Skeletal muscle tissue (tissue), 3 donors: ENCODE measurements at regions not wholly inside any gene's neighbourhood (a gene's known extent, or its start where the extent isn't known, plus 50 kb on each side); places are given as distances from the start of the nearest gene placed in this dataset.
A peak's percentile ranks its signal among the peaks of the same experiment; 100 is the strongest.

Experiments
- H3K27ac ChIP-seq: one replicate; pipeline ENCODE4 v1.7.0; 2013; ENCODE audit warnings: mild to moderate bottlenecking, low read depth, low read length, inconsistent platforms
- H3K27me3 ChIP-seq, 3 donors: one replicate each; pipeline ENCODE4 v1.7.0; 2013; ENCODE audit warnings: low read length in 3 of 3; ENCODE audit not compliant: control insufficient read depth in 3 of 3, insufficient read depth in 3 of 3
- H3K36me3 ChIP-seq, 3 donors: one replicate each; pipeline ENCODE4 v1.7.0; 2013; ENCODE audit warnings: low read length in 3 of 3; ENCODE audit not compliant: control insufficient read depth in 3 of 3, insufficient read depth in 3 of 3
- H3K4me1 ChIP-seq, 3 donors: one replicate each; pipeline ENCODE4 v1.7.0; 2013; ENCODE audit warnings: low read length in 3 of 3, mild to moderate bottlenecking in 3 of 3; ENCODE audit not compliant: control insufficient read depth in 3 of 3, insufficient read depth in 3 of 3
- H3K4me3 ChIP-seq, 3 donors: one replicate each; pipeline ENCODE4 v1.7.0; 2013; ENCODE audit warnings: low read length in 3 of 3
- H3K9ac ChIP-seq, 3 donors: one replicate each; pipeline ENCODE4 v1.7.0; 2013; ENCODE audit warnings: low read length in 3 of 3, mild to moderate bottlenecking in 3 of 3, moderate library complexity in 2 of 3, low read depth in 1 of 3
- H3K9me3 ChIP-seq, 3 donors: one replicate each; pipeline ENCODE4 v1.7.0; 2013; ENCODE audit warnings: low read length in 3 of 3; ENCODE audit not compliant: control insufficient read depth in 3 of 3
- donor health status: Osteomylitis.

- no peaks in the 10 kb centered on the region for H3K36me3 ChIP-seq
- peaks cover 0 to 5% (median 4%) of the 10 kb centered on the region in 3 donors for H3K4me1 ChIP-seq
- no peak overlapping the region for H3K9ac ChIP-seq
- no peaks in the 10 kb centered on the region for H3K9me3 ChIP-seq
- no peak overlapping the region for H3K4me3 ChIP-seq
- no peak overlapping the region for H3K27ac ChIP-seq
- no peaks in the 10 kb centered on the region for H3K27me3 ChIP-seq
These were observed 369.7 kb downstream of the OSR1 start for GRCh38 chr2:18988631-18989232.

DNA sequence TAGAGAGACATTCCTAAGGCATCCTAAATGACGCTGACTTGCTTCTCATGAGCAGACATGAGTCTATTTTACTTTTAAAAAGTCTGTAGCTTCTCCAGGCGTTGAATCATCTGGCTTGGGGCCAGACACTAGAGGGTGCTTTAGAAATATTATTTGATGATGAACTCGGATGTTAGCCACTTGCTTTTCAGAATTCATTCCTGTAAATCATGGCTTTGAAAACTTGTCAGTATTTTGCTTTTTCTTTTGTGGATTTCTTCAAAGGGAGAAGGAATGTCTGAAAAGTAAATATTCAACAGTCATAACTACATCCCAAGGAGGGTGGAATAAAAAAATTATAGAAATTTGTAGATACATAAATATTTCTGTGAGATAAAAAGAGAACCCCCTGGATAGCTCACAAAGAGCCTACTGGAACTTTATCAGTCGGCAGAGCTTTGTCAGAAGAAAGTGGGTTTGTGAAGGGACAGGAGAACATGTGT, 370.8 kb downstream of the OSR1 start:
- no peak overlapping the region for H3K4me3 ChIP-seq

DNA sequence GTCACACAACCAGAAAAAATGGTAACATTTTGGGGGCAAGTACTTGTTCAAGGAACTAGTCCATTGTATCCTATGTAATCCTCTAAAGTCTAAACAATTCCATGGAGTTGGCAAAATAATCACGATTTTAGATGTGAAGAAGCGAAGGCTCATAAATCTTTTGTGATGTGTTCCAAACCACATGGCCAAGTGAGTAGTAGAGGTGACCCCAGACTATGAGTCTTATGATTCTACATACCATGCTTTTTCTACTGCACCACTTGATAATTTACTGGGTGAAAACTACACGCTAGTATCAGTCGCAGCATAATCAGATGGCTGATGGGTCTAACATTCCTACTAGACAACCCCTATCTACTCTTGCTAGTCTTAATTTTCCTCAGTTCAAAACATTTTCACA, 371.4 kb downstream of the OSR1 start:
- no peaks in the 10 kb centered on the region for H3K36me3 ChIP-seq
- H3K4me3 ChIP-seq: no peak overlapping the region
- H3K27ac ChIP-seq: no peak overlapping the region
- peaks cover 0 to 5% (median 4%) of the 10 kb centered on the region in 3 donors for H3K4me1 ChIP-seq
- H3K9ac ChIP-seq: no peak overlapping the region
- H3K27me3 ChIP-seq: no peaks in the 10 kb centered on the region
- H3K9me3 ChIP-seq: no peaks in the 10 kb centered on the region

More for the DNA sequence above, 370.8 kb downstream of the OSR1 start:
- Histone ChIP-seq H3K27me3 (no peaks in the 10 kb centered on the region), H3K9me3 (no peaks in the 10 kb centered on the region), H3K4me1 (peaks cover 0 to 5% (median 4%) of the 10 kb centered on the region in 3 donors), H3K27ac (no peak overlapping the region), H3K9ac (peak overlapping the region in 1 of 3 donors; percentile 3), H3K36me3 (no peaks in the 10 kb centered on the region)

GRCh38 chr2:18986046-18986445, 372.4 kb downstream of the OSR1 start:
- no peaks in the 10 kb centered on the region for H3K9me3 ChIP-seq

DNA sequence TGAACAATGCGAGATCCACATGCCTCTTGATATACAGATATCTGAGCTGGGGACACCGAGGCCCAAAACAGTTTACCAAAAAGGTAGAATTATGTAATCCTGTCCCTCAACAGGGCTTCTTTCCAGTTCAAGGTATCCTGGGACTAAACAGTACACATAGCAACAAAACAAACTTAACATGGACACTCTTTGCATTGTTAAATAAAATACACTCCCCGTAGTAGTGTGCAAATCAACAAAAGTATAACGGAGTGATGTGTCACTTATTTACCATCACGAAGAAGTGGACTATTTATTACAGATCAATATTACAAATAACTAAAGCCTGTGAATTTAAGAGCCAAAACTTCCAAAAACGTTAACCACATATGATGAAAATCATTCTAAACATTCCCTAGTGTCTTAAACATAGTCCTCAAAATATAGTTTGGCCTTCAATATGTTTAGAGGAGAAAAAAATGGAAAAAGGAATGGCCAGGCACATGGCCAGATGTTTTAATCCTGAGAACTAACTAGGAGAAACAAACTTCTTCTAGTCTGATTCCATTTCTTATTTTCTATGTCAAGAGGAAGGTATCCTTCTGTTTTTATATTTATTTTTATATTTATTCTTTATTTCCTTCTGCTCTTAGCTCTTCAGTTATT, 377.5 kb downstream of the OSR1 start:
- Histone ChIP-seq H3K27me3 (no peaks in the 10 kb centered on the region), H3K27ac (no peak overlapping the region), H3K9ac (no peak overlapping the region), H3K4me1 (peaks cover under 1 to 8% (median 2%) of the 10 kb centered on the region in 3 donors), H3K36me3 (no peaks in the 10 kb centered on the region), H3K4me3 (no peak overlapping the region), H3K9me3 (no peaks in the 10 kb centered on the region)

More at GRCh38 chr2:18986046-18986445, 372.4 kb downstream of the OSR1 start:
- no peak overlapping the region for H3K27ac ChIP-seq
- no peaks in the 10 kb centered on the region for H3K27me3 ChIP-seq
- H3K9ac ChIP-seq: no peak overlapping the region
- no peaks in the 10 kb centered on the region for H3K36me3 ChIP-seq
- H3K4me3 ChIP-seq: no peak overlapping the region
- H3K4me1 ChIP-seq: no peaks in the 10 kb centered on the region

- Histone ChIP-seq H3K9me3 (no peaks in the 10 kb centered on the region), H3K27ac (no peak overlapping the region), H3K4me1 (peaks cover 2 to 12% (median 5%) of the 10 kb centered on the region in 3 donors), H3K9ac (no peak overlapping the region), H3K36me3 (no peaks in the 10 kb centered on the region), H3K27me3 (no peaks in the 10 kb centered on the region), H3K4me3 (no peak overlapping the region)
These were observed 378.2 kb downstream of the OSR1 start for GRCh38 chr2:18980104-18980785.

DNA sequence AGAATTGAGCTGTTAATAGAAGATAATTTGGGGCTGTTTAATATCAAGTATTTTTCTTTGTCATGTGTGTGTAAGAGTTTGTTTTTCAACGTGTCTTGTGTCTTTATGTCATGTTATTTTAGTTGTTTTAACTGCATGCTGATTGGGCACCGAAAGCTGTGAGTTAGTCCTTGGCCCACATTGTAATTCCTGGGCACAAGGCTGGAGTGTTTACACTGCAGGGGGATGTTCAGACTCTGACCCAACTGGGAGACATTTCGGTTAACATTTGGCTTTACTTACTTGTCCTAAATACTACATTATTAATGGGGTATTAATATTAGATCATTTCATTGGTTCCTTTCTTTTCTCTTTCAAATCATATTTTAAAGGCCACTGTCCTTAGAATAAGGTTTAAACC, 381.0 kb downstream of the OSR1 start:
- Histone ChIP-seq H3K36me3 (no peaks in the 10 kb centered on the region), H3K4me3 (no peak overlapping the region), H3K27ac (no peak overlapping the region), H3K27me3 (no peaks in the 10 kb centered on the region), H3K9me3 (no peaks in the 10 kb centered on the region), H3K4me1 (peaks cover 2 to 12% (median 5%) of the 10 kb centered on the region in 3 donors), H3K9ac (no peak overlapping the region)

DNA sequence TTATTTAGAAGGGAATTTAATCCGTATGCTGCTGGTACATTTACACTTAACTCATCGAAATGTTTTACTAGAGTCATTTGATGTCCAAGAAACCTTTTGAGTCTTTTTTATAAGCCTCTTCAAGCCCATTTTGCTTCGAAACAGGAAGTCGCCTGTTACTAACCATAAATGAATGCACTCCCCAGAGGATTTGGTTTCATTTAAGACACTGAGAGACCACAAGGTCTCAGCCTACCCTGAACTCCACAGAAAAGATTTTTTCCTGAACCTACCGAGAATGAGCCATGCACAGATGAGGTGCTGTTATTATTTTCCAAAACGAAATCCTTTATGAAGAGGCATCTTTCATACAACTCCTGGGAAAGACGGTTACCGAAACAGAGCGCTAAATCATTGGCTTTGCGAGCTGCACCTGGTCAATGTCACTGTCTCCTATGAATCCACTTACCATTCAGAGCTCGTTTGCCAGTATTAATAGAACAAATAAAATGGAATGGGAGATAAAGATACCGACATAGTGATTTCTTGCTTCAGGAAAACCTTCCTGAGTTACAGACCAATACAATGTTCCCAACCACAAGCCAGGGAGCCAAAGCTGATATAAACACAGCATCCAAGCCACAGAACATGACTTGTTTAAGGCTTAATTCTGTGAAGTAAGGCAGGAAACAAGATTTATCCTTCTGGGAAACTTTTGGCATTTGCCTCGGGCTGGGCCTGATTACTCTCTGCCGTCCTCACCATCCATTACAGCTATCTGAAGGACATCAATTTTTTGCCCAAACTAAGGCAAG, 382.1 kb downstream of the OSR1 start:
- Histone ChIP-seq H3K4me1 (peaks cover 2 to 12% (median 5%) of the 10 kb centered on the region in 3 donors), H3K27ac (peak overlapping the region; percentile 33), H3K27me3 (no peaks in the 10 kb centered on the region), H3K9me3 (no peaks in the 10 kb centered on the region), H3K36me3 (no peaks in the 10 kb centered on the region), H3K9ac (no peak overlapping the region), H3K4me3 (peak overlapping the region; percentile 15 to 44 (median 16))

DNA sequence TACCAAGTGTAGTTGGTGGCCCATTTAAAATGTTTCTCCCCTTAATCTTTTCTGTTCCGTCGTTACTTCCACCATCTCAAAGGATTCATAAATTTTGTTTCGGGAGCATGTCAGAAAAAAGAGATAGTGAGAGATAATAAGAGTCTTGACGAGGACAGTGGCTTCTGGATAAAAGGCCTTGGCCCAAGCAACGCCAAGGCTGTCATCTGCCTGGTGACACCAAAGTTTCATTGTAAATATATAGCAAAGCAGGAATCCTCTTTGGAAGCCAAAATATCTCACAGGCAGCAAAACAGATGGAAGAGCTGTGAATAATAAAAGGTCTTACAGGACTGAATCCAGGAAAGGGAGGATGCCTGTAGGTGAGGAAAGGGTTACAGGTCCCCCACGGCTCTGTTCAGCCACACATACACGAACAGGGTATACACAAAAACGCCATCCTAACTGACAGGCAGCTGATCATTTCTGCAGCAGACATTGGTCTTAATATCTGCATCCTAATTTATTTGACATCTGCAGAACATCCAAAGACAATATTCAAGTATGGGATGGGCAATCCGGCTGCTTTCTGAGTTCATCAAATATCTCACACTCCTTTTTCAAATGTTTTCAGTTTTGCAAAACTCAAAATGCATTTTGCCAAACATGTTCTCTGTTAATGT, 382.8 kb downstream of the OSR1 start:
- peaks cover 1 to 10% (median 5%) of the 10 kb centered on the region in 3 donors for H3K4me1 ChIP-seq
- no peaks in the 10 kb centered on the region for H3K9me3 ChIP-seq
- H3K27ac ChIP-seq: no peak overlapping the region
- no peak overlapping the region for H3K9ac ChIP-seq
- H3K27me3 ChIP-seq: no peaks in the 10 kb centered on the region
- H3K36me3 ChIP-seq: no peaks in the 10 kb centered on the region
- H3K4me3 ChIP-seq: peak overlapping the region in 1 of 3 donors; percentile 44
